HG03159 (cell line): ENCODE measurements at regions not wholly inside any gene's neighbourhood (a gene's known extent, or its start where the extent isn't known, plus 50 kb on each side); places are given as distances from the start of the nearest gene placed in this dataset.
A peak's percentile ranks its signal among the peaks of the same experiment; 100 is the strongest.
"Not testable (repeated sequence)": the region's sequence is repeated elsewhere in the genome, so short reads cannot be mapped to it uniquely, and the experiment has no call there.

Source experiments
- ATAC-seq: cut with Tn5 transposase; IDR thresholded peaks from one replicate; pipeline ENCODE4 v1.9.1; 2021; ENCODE audit warnings: mild to moderate bottlenecking, moderate library complexity; ENCODE audit not compliant: unreplicated experiment

DNA sequence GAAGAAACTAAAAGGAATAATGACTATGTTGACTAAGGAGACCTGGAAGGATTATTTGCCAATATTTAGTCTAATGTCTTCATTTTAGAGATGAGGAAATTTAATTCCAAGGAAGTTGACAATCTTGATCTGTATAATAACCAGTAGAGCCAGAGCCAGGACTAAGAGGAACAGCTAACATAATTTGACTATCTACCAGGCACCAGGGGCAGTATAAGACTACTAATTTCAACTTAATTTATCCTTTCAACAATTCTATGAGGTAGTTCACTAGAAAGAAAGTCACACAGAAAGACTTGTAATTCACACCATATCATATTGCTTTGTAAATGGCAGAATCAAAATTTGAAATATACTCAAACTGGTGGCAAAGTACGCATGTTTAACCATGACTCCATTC lies 273.0 kb upstream of the STXBP5 start:
- ATAC-seq: no peak

DNA sequence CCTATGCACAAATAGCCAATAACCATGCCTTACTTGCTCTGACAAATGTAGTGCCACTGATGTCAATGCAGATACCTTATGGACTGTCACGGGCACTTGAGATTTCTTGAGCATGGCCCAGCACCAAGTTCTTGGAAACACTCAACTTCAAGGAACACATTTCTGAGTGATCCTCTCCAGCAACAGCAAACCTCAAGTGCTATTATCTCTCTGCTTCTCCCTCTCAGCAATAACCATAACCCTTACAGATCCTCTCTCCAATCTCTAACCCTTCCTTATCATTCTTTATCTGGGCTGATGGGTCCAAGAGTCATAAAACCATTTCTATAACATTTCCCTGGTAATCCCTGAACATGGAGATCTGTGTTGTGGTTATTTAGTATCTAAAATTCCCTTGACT lies 266.9 kb upstream of the STXBP5 start:
- ATAC-seq: no peak

DNA sequence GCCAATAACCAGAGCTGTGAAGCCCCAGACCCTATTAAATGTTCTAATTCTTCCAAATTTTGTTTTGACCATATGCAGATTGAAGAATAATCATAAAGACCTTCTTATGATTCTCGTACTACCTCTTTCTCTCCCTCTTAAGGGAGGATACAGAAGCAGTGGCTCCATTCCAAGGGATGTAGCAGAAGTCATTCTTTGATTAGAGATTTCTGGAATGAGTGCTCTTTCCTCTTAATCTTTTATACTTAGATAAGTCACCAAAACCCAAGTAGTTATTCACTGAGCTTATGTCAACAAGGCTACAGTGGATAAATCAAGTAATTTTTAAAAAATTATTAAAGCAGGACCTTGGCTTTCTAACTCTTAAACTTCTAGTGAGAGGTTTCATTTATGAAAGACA lies 266.0 kb upstream of the STXBP5 start:
- ATAC-seq: no peak

- not testable (repeated sequence) for ATAC-seq
Measured at GRCh38 chr6:146939456-146939855, 264.8 kb upstream of the STXBP5 start.

- ATAC-seq: no peak
Measured at GRCh38 chr6:146943664-146944063, 260.6 kb upstream of the STXBP5 start.

- ATAC-seq: no peak
Measured at GRCh38 chr6:146944077-146944476, 260.1 kb upstream of the STXBP5 start.

GRCh38 chr6:146944809-146945208 lies 259.4 kb upstream of the STXBP5 start:
- no peak for ATAC-seq

- peak; percentile 29 for ATAC-seq
Measured at GRCh38 chr6:146946559-146946958, 257.7 kb upstream of the STXBP5 start.

DNA sequence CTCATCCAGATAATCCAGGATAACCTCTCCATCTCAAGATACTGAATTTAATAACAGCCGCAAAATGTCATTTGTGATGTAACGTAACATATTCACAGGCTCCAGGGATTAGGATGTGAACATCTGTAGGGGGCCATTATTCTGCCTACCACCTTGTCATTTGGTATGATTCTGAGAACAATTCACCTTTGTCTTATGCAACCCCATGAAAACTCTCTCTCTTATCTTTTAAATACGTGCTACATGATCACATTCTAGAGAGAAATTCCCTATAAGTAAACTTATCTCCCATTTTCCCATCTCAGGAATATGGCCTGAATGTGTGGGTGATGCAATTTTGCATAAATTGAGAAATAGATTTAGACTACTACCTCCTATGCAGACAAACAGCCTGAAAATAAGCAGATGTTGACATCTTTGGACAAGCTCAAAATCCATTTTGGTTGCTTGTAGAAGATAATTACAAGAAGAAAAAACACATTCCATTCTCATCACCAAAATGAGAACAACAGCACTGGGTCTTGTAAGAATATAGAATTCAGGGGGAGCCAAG lies 255.4 kb upstream of the STXBP5 start:
- ATAC-seq: no peak

DNA sequence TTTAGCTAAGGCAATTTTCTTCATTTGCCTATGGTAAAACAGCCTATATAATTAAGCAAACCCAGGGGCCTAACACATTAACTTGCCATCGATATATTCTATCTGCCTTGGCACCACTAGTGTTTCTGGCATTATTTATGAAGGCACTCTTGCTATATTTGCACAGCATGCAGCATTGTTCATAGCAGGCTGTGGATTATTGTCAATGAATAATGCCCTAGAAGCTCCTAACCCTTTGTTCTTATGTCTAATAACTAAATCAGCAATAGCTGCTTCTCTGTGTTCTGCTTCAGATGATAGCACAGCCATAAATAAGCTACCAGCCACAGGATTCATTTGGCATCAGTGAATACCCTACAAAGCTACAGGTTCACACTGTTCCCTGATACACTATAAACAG lies 254.8 kb upstream of the STXBP5 start:
- no peak for ATAC-seq

DNA sequence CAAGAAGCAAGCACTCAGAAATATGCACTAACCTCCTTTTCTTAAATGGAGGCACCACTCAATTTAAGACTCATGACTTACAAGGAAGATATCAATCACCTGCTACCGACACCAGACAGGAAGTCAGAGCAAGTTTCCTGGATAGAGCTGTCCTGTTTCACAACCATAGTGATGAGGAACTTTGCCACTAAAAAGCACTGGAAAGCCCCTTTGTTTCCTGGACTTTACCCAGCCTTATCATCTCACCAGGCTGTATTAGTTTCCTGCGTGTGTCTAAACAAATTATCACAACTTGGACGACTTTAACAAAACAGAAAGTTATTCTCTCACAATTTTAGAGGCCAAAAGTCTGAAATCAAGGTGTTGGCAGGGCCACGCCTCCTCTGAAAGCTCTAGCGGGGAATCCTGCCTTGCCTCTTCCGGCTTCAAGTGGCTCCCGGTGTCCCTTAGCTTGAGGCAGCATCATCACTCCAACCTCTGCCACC lies 253.8 kb upstream of the STXBP5 start:
- peak; percentile 48 for ATAC-seq

DNA sequence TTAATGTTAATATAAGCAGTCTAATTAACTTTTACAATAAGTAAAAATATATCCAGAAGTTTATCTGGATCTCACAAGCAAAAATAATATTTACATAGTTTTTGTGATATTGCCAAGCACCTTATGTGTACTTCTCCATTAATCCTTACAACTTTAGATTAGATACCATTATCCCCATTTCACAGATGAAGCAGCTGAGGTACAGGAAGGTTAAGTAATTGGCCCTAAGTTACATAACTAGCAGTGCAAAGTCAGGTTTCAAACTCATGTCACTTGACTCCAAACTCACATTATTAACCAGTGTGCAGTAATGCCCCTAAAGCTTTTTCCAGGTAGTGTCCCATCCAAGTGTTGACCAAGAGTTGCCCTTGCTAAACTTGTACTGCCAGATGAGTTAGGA lies 248.6 kb upstream of the STXBP5 start:
- ATAC-seq: no peak

GRCh38 chr6:146957181-146958093 lies 246.8 kb upstream of the STXBP5 start:
- ATAC-seq: no peak

- no peak for ATAC-seq
Measured at GRCh38 chr6:146961831-146962230, 242.4 kb upstream of the STXBP5 start.

GRCh38 chr6:146962329-146962728 lies 241.9 kb upstream of the STXBP5 start:
- no peak for ATAC-seq

GRCh38 chr6:146965110-146965689 lies 239.0 kb upstream of the STXBP5 start:
- ATAC-seq: no peak

- no peak for ATAC-seq
Measured at GRCh38 chr6:146968041-146968760, 236.0 kb upstream of the STXBP5 start.

GRCh38 chr6:146972546-146972945 lies 231.7 kb upstream of the STXBP5 start:
- ATAC-seq: no peak

DNA sequence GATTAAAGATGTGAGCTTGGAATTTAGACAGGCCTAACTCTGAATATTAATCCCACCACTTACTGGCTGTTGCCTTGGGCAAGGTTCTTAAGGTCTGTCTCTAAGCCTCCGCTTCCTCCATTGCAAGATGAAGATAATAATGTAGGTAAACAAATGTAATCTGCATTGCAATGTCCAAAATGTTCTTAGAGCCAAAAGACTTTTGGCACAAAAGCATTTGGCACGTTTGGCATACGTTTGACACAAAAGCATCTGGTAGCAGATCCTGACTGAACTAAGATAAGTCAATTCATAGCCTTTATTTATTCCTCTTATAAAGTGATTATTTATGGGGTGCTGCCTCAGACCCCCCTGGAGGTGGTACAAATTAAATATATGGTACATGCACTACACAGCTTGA lies 229.9 kb upstream of the STXBP5 start:
- ATAC-seq: no peak

DNA sequence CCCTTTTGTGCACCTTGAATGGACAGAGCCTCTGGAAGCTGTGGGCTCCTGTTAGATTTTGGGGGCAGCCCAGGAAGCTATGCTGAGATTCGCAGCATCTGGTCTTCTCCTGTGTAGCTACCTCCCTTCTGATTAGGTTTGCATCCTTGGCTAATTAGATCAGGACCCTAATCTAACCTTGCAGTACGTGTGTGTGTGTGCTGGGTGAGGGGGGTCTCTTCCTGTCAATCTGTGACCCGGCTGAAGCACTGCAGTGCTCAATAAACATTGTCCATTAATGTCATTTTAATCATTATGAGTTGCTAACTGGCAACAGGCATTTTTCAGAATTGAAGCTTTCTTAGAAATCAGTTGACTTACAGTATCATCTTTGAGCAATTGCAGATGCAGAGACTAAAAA lies 229.1 kb upstream of the STXBP5 start:
- ATAC-seq: no peak

DNA sequence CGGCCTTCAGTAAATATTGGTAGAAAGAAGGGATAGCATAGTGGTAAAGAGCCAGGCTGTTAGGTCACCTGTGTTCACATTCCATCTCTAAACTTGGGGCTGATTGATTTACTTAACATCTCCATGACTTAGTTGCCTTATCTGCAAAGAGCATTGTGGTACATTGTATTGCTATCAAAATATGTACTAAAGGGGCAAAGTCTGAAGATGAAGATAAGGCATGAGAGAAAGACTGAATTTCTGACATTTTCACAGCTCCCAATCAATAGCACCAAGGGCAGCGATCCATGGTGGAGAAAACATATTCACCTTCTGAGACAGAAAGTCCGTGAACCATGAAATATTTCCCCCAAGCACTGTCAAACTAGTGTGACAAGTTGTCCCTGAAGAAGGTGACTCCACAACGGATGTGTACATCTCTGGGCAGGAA lies 223.3 kb upstream of the STXBP5 start:
- ATAC-seq: no peak
